ENCODE measurements at regions not wholly inside any gene's neighbourhood (a gene's known extent, or its start where the extent isn't known, plus 50 kb on each side); places are given as distances from the start of the nearest gene placed in this dataset.

DNA sequence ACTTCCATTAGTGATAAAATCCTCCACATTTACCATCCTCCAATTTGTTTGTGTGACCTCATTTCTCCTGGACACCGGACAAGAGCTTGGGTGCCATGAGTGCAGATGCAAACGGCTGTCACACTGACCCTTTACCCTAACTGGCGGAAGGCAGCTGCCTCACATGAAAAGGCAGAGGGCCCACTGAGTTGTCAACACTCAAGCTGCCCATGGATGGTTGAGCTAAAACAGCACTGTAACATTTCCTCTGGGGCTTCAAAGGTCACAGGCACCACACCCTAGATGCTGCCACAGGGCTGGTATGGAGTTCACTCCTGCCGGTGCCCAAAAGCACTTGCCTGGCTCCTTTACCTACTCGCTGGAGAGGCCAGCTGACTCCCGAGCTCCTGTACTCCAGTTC, 653.4 kb downstream of the KCNT2 start:
- TF ChIP-seq, protein P1, sequence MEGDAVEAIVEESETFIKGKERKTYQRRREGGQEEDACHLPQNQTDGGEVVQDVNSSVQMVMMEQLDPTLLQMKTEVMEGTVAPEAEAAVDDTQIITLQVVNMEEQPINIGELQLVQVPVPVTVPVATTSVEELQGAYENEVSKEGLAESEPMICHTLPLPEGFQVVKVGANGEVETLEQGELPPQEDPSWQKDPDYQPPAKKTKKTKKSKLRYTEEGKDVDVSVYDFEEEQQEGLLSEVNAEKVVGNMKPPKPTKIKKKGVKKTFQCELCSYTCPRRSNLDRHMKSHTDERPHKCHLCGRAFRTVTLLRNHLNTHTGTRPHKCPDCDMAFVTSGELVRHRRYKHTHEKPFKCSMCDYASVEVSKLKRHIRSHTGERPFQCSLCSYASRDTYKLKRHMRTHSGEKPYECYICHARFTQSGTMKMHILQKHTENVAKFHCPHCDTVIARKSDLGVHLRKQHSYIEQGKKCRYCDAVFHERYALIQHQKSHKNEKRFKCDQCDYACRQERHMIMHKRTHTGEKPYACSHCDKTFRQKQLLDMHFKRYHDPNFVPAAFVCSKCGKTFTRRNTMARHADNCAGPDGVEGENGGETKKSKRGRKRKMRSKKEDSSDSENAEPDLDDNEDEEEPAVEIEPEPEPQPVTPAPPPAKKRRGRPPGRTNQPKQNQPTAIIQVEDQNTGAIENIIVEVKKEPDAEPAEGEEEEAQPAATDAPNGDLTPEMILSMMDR (conservative IDR thresholded peaks at IDR 0.05; ENCODE audit: low read length), result no peak
- no peak for TF ChIP-seq EZH2phosphoT487 (IDR thresholded peaks at IDR 0.05; ENCODE audit: borderline replicate concordance)

All from Loucy (cell line).